BLaER1 (cell line): ENCODE measurements at regions not wholly inside any gene's neighbourhood (a gene's known extent, or its start where the extent isn't known, plus 50 kb on each side); places are given as distances from the start of the nearest gene placed in this dataset.

Experiments used
- H3K27ac ChIP-seq: shearing (Covaris generic); formaldehyde crosslinking; 2 replicates; pipeline ENCODE4 v1.8.1; 2022
- H3K27me3 ChIP-seq: shearing (Covaris generic); formaldehyde crosslinking; 2 replicates; pipeline ENCODE4 v1.8.1; 2022
- H3K36me3 ChIP-seq: shearing (Covaris generic); formaldehyde crosslinking; 2 replicates; pipeline ENCODE4 v1.8.1; 2022
- H3K4me1 ChIP-seq: shearing (Covaris generic); formaldehyde crosslinking; 2 replicates; pipeline ENCODE4 v1.8.1; 2022
- H3K4me2 ChIP-seq: shearing (Covaris generic); formaldehyde crosslinking; 2 replicates; pipeline ENCODE4 v1.8.1; 2022
- H3K4me3 ChIP-seq: shearing (Covaris generic); formaldehyde crosslinking; 2 replicates; pipeline ENCODE4 v1.8.1; 2022
- H3K9ac ChIP-seq: shearing (Covaris generic); formaldehyde crosslinking; 2 replicates; pipeline ENCODE4 v1.8.1; 2022
- H3K9me3 ChIP-seq: shearing (Covaris generic); formaldehyde crosslinking; 2 replicates; pipeline ENCODE4 v1.8.1; 2022
- H4K20me1 ChIP-seq: shearing (Covaris generic); formaldehyde crosslinking; 2 replicates; pipeline ENCODE4 v1.8.1; 2022
- Cebpa-rat ChIP-seq: shearing (Covaris generic); IDR thresholded peaks from 2 replicates; pipeline ENCODE4 v1.8.1; 2022

DNA sequence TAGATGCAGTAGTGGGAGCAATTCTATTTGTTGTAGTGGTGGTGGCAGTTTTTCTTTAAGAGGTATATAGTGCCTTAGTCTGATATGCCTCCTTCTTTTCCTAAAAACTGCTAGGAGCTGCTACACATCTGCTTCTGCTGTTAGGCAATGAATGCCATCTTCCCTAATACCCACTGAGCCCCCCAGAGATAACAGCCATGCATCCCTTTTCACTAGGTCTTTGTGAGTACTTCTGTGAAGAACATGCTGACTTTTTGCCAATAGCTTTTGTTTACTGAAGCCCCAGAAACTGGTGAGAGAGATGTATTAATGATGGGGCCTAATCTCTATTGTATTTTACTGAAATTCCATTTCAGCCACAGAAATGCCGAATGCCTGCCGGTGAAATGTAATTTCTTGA lies 92.6 kb upstream of the CHL1 start:
- Histone ChIP-seq H3K36me3 (no peaks in the 10 kb centered on the region), H4K20me1 (no peaks in the 10 kb centered on the region), H3K4me3 (no peak overlapping the region), H3K9ac (no peak overlapping the region), H3K9me3 (no peaks in the 10 kb centered on the region), H3K4me1 (no peaks in the 10 kb centered on the region), H3K27me3 (no peaks in the 10 kb centered on the region), H3K27ac (no peak overlapping the region), H3K4me2 (no peak overlapping the region)
- TF ChIP-seq Cebpa-rat, result no peak

DNA sequence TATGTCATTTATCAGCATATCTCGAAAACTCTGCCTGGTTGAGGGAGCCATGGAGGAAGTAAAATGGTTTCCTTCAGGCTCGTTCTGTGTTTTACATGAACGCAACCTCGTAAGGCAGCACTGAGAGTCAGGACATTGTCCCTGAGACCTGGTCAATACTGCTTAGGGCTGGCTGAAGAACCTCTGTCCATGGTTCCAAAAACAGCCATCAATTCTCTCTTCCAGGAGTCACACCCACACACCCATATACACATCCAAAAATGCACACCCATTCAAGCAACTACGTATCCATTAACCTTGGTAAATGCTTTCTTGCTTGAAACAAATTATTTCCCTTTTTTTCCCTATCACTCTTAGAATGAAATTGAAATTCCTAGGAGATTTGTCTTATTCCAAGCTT lies 91.0 kb upstream of the CHL1 start:
- Histone ChIP-seq H3K4me2 (no peak overlapping the region), H3K9ac (no peak overlapping the region), H3K4me3 (no peak overlapping the region), H3K27ac (no peak overlapping the region), H3K4me1 (no peaks in the 10 kb centered on the region), H3K36me3 (no peaks in the 10 kb centered on the region), H3K9me3 (no peaks in the 10 kb centered on the region), H4K20me1 (no peaks in the 10 kb centered on the region), H3K27me3 (no peaks in the 10 kb centered on the region)
- no peak for TF ChIP-seq Cebpa-rat

DNA sequence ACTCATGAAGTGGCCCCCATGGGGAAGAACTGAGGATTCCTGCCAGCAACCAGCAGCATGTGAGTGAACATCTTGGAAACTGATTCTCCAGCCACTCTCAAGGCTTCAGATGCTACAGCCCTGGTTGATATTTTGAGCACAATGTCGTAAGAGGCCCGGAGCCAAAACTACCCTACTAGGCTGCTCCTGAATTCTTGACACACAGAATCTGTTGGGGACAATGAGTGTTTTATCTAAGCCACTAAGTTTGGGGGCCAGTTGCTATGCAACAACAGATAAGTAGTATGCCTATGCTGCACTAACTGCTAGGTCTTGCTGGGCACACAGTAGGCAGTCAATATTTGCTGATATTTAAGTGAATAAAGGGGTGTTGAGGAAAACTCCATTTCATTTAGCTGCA lies 89.9 kb upstream of the CHL1 start:
- H3K9ac ChIP-seq, result no peak overlapping the region
- H3K4me2 ChIP-seq, result no peak overlapping the region
- H3K27me3 ChIP-seq, result no peaks in the 10 kb centered on the region
- H3K36me3 ChIP-seq, result no peaks in the 10 kb centered on the region
- TF ChIP-seq Cebpa-rat, result no peak
- no peaks in the 10 kb centered on the region for H3K4me1 ChIP-seq
- no peaks in the 10 kb centered on the region for H3K9me3 ChIP-seq
- no peak overlapping the region for H3K27ac ChIP-seq
- H4K20me1 ChIP-seq, result no peaks in the 10 kb centered on the region
- H3K4me3 ChIP-seq, result no peak overlapping the region

DNA sequence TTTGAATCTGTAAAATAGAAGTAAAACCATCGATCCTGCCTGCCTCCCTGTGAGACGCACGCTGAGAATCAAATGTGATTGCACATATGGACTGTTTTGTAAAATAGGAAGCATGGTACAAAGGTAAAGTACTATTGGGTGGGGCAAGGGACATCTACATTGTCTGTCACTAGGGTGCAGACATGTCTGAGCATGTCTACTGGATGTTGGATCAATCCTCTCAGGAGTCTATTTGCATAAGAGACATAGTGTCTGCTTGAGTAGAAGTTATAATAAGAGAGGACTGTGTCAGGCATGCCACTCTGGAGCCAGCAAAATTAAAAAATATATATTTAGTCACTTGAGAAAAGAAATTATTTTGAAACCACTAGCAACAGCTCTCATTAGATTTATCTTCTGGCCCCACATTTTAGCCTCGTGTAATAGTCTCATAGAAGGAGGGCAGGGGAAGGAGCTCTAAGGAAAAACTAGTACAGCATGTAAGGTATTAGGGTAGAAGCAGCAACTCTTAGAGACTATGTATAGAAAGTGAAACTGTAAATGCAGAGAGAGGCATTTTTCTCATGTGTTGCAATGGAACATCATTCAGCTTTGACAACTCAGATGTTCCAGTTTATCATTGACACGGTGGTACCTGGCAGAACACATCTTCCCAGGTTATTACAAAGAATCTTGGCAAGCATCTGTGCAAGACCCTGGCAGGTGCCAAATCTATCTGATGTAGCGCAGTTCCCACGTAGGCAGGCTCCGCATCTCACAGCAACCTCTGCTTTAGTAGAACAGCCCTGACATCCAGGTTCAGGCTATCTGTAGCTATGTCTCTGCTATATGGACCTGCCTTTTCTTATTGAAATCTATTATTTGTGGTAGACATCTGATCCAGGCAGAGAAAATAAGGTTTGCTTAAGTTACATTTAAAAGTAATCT lies 85.2 kb upstream of the CHL1 start:
- Histone ChIP-seq H3K9me3 (no peaks in the 10 kb centered on the region), H4K20me1 (no peaks in the 10 kb centered on the region), H3K36me3 (no peaks in the 10 kb centered on the region), H3K4me1 (no peaks in the 10 kb centered on the region), H3K4me2 (no peak overlapping the region), H3K4me3 (no peak overlapping the region), H3K27me3 (no peaks in the 10 kb centered on the region), H3K27ac (no peak overlapping the region), H3K9ac (no peak overlapping the region)
- TF ChIP-seq Cebpa-rat, result no peak

DNA sequence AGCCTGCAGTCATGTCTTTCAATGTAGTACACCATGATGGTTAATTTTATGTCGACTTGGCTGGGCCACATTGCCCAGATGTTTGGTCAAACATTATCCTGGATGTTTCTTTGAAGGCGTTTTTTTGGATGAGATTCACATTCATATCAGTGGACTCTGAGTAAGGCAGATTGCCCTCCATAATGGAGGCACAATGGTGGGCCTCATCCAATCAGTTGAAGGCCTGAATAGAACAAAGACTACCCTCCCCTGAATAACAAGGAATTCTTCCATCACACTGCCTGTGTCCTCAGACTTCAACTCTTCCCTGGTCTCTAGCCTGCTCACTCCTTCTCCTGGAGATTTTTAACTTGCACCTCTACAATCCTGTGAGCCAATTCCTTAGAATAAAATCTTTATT lies 83.8 kb upstream of the CHL1 start:
- H3K36me3 ChIP-seq, result no peaks in the 10 kb centered on the region

DNA sequence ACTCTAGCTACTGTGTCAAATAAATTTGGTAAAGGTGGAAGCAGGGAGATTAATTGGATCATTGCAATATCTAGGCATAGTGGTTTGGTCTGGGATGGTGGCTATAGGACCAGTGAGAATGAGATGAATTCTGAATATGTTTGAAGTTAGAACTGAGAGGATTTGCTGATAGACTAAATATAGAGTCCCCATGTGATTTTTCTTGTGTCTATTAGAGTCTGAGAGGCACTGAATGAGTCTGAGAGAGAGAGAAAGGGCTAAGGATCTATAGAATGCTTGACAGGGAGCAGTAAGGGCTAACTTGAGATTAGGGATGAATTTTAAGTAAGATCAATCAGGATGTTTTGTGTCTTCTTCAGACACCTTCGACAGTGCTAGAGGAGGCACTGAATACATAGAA lies 77.9 kb upstream of the CHL1 start:
- H3K9me3 ChIP-seq, result no peaks in the 10 kb centered on the region

More for the DNA sequence above, 83.8 kb upstream of the CHL1 start:
- no peak for TF ChIP-seq Cebpa-rat
- Histone ChIP-seq H4K20me1 (no peaks in the 10 kb centered on the region), H3K4me3 (no peak overlapping the region), H3K4me1 (no peaks in the 10 kb centered on the region), H3K27ac (no peak overlapping the region), H3K9ac (no peak overlapping the region), H3K9me3 (no peaks in the 10 kb centered on the region), H3K4me2 (no peak overlapping the region), H3K27me3 (no peaks in the 10 kb centered on the region)

DNA sequence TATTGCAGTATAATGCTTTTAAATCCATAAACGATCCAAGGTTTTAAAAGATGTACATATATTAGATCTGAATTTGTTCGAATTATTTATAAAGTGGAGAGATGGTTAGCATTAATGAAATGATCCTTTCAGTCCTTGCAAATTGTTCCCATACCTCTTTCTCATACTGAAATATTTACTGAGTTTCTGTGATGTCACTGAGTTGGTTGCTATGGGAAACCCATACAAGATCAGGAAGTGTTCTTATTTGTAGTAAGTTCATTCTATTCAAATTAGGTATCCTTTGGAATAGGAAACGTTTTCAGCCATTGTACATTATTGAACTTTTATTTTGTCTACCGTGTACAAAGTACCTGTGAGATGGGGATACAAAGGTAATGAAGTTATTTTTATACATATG lies 73.2 kb upstream of the CHL1 start:
- no peak for TF ChIP-seq Cebpa-rat
- no peak overlapping the region for H3K27ac ChIP-seq
- H3K9me3 ChIP-seq, result no peaks in the 10 kb centered on the region
- H3K27me3 ChIP-seq, result no peaks in the 10 kb centered on the region
- no peak overlapping the region for H3K9ac ChIP-seq
- H3K4me1 ChIP-seq, result no peaks in the 10 kb centered on the region
- H3K4me2 ChIP-seq, result no peak overlapping the region
- H3K4me3 ChIP-seq, result no peak overlapping the region
- no peaks in the 10 kb centered on the region for H3K36me3 ChIP-seq
- no peaks in the 10 kb centered on the region for H4K20me1 ChIP-seq

More for the DNA sequence above, 77.9 kb upstream of the CHL1 start:
- no peak overlapping the region for H3K9ac ChIP-seq
- H3K27me3 ChIP-seq, result no peaks in the 10 kb centered on the region
- no peaks in the 10 kb centered on the region for H3K4me1 ChIP-seq
- H3K36me3 ChIP-seq, result no peaks in the 10 kb centered on the region
- no peak overlapping the region for H3K4me2 ChIP-seq
- TF ChIP-seq Cebpa-rat, result no peak
- H3K4me3 ChIP-seq, result no peak overlapping the region
- no peak overlapping the region for H3K27ac ChIP-seq
- H4K20me1 ChIP-seq, result no peaks in the 10 kb centered on the region

DNA sequence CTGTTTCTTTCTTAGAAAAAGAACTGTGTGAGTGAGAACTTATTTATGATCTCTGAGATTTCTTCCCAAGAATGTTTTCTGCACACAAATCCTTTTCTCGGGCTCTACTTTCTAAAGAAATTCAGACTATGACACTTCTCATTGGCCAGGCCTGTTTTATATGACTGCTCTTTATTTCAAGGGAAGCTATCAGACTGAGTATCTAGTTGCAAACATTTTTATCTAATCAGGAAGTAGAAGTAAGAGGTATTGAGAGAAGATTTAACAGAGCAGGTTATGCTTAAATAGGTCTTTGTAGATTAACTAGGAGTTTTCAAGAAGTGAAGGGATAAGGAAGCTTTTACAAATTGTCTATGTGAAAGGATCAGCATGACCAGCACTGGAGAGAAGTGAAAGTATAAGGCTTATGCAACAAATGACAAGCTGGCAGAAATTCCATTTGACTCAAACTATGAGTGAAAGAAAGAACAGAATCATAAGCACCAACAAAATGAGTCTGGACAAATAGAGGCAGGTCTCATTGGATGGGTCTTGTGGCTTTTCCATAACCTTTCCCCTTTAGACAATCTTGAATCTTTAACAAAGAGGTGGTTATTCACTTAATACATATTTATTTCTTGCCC lies 71.9 kb upstream of the CHL1 start:
- no peaks in the 10 kb centered on the region for H3K9me3 ChIP-seq
- no peak for TF ChIP-seq Cebpa-rat
- H4K20me1 ChIP-seq, result no peaks in the 10 kb centered on the region
- no peaks in the 10 kb centered on the region for H3K36me3 ChIP-seq
- H3K4me1 ChIP-seq, result no peaks in the 10 kb centered on the region
- H3K4me2 ChIP-seq, result no peak overlapping the region
- no peak overlapping the region for H3K27ac ChIP-seq
- no peak overlapping the region for H3K9ac ChIP-seq
- H3K27me3 ChIP-seq, result no peaks in the 10 kb centered on the region
- no peak overlapping the region for H3K4me3 ChIP-seq

DNA sequence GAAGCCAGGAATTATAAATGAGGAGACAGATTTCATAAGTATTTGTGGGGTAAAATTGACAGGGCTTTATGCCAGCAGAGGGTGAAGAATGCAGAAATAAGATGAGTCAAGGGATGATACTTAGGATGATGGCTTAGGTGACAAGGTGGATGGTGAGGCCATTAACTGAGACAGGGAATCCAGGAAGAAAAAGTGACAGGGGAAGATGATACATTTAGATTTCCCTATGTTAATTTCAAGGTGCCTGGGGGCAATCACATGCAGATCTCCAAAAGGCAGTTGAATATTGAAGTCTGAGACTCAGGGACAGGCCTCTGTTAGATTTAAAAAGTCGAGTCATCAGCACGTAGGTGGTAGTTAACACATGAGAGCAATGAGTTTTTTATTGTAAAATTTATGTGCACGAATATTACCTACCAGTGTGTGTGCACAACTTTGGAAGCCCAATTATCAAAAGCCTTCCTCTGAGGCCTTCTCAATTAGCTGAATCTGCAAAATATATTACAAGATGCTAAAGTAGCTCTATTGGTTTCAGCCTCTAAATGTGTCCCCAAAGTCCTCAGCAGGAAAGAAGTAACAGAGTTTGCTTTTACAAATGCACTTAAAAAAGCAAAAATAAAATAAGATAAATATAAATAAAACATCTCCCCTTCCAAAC lies 67.9 kb upstream of the CHL1 start:
- no peaks in the 10 kb centered on the region for H3K9me3 ChIP-seq
- no peak overlapping the region for H3K4me3 ChIP-seq

More for the DNA sequence above, 67.9 kb upstream of the CHL1 start:
- H4K20me1 ChIP-seq, result no peaks in the 10 kb centered on the region
- no peaks in the 10 kb centered on the region for H3K36me3 ChIP-seq
- no peak overlapping the region for H3K27ac ChIP-seq
- H3K9ac ChIP-seq, result no peak overlapping the region
- H3K4me1 ChIP-seq, result no peaks in the 10 kb centered on the region
- no peaks in the 10 kb centered on the region for H3K27me3 ChIP-seq
- H3K4me2 ChIP-seq, result no peak overlapping the region
- no peak for TF ChIP-seq Cebpa-rat
